ENCODE measurements at regions not wholly inside any gene's neighbourhood (a gene's known extent, or its start where the extent isn't known, plus 50 kb on each side); places are given as distances from the start of the nearest gene placed in this dataset.
A peak's percentile ranks its signal among the peaks of the same experiment; 100 is the strongest.

GRCh38 chr22:36088292-36088691 is 59.7 kb upstream of the RBFOX2 start:
- H3K23ac ChIP-seq (ENCODE audit: low read length): no peak overlapping the region
- no peaks in the 10 kb centered on the region for H3K27me3 ChIP-seq (ENCODE audit: insufficient read depth, low read length, poor library complexity)
- H2BK5ac ChIP-seq (ENCODE audit: low read length): no peak overlapping the region
- no peak overlapping the region for H3K18ac ChIP-seq (ENCODE audit: low read length)
- no peaks in the 10 kb centered on the region for H3K36me3 ChIP-seq (ENCODE audit: control insufficient read depth, insufficient read depth, low read length)
- no peaks in the 10 kb centered on the region for H3K4me1 ChIP-seq (ENCODE audit: control insufficient read depth, low read depth, low read length)
- WGBS (ENCODE audit: extremely low coverage, insufficient coverage, low lambda C conversion rate): no CpG with 5 or more reads among the region's 6 CpGs
- no peak overlapping the region for H2AK5ac ChIP-seq (ENCODE audit: low read length)
- H4K5ac ChIP-seq (ENCODE audit: low read length): no peak overlapping the region
- no peak overlapping the region for H3K9ac ChIP-seq (ENCODE audit: low read length)
- no peak overlapping the region for H4K8ac ChIP-seq (ENCODE audit: low read depth, low read length)
- DNase-seq: no peak
- no peak overlapping the region for H3K4me2 ChIP-seq (ENCODE audit: low read length)
- H3K56ac ChIP-seq (ENCODE audit: low read length): no peak overlapping the region
- no peak overlapping the region for H3K27ac ChIP-seq (ENCODE audit: low read depth, low read length)
- H2BK15ac ChIP-seq (replicated peaks; ENCODE audit: low read depth): no peak overlapping the region
- H3K79me1 ChIP-seq (ENCODE audit: low read length): no peaks in the 10 kb centered on the region
- H3K4me3 ChIP-seq (ENCODE audit: low read length): no peak overlapping the region
- no peak overlapping the region for H3K4ac ChIP-seq (ENCODE audit: low read depth, low read length)
- no peak overlapping the region for H2BK120ac ChIP-seq (ENCODE audit: low read depth, low read length)
- no peaks in the 10 kb centered on the region for H3K79me2 ChIP-seq (ENCODE audit: control insufficient read depth, insufficient read depth, low read length)

GRCh38 chr22:36087784-36088183 is 59.2 kb upstream of the RBFOX2 start:
- H3K4me2 ChIP-seq (ENCODE audit: low read length): no peak overlapping the region
- no peaks in the 10 kb centered on the region for H3K27me3 ChIP-seq (ENCODE audit: insufficient read depth, low read length, poor library complexity)
- H3K4ac ChIP-seq (ENCODE audit: low read depth, low read length): no peak overlapping the region
- H3K79me1 ChIP-seq (ENCODE audit: low read length): no peaks in the 10 kb centered on the region
- no peak overlapping the region for H3K18ac ChIP-seq (ENCODE audit: low read length)
- H4K5ac ChIP-seq (ENCODE audit: low read length): no peak overlapping the region
- H3K36me3 ChIP-seq (ENCODE audit: control insufficient read depth, insufficient read depth, low read length): no peaks in the 10 kb centered on the region
- no peak overlapping the region for H2BK120ac ChIP-seq (ENCODE audit: low read depth, low read length)
- no peak overlapping the region for H2BK5ac ChIP-seq (ENCODE audit: low read length)
- no peaks in the 10 kb centered on the region for H3K4me1 ChIP-seq (ENCODE audit: control insufficient read depth, low read depth, low read length)
- no peak overlapping the region for H4K8ac ChIP-seq (ENCODE audit: low read depth, low read length)
- H3K79me2 ChIP-seq (ENCODE audit: control insufficient read depth, insufficient read depth, low read length): no peaks in the 10 kb centered on the region
- H3K9ac ChIP-seq (ENCODE audit: low read length): no peak overlapping the region
- H2BK15ac ChIP-seq (replicated peaks; ENCODE audit: low read depth): no peak overlapping the region
- DNase-seq: no peak
- no peak overlapping the region for H3K56ac ChIP-seq (ENCODE audit: low read length)
- H2AK5ac ChIP-seq (ENCODE audit: low read length): no peak overlapping the region
- no peak overlapping the region for H3K27ac ChIP-seq (ENCODE audit: low read depth, low read length)
- no peak overlapping the region for H3K23ac ChIP-seq (ENCODE audit: low read length)
- no CpG with 5 or more reads among the region's 5 CpGs for WGBS (ENCODE audit: extremely low coverage, insufficient coverage, low lambda C conversion rate)
- H3K4me3 ChIP-seq (ENCODE audit: low read length): no peak overlapping the region

- WGBS (ENCODE audit: extremely low coverage, insufficient coverage, low lambda C conversion rate): no CpG with 5 or more reads among the region's 13 CpGs
- no peaks in the 10 kb centered on the region for H3K27me3 ChIP-seq (ENCODE audit: insufficient read depth, low read length, poor library complexity)
- H3K4ac ChIP-seq (ENCODE audit: low read depth, low read length): no peak overlapping the region
- no peak overlapping the region for H2BK5ac ChIP-seq (ENCODE audit: low read length)
- H3K79me2 ChIP-seq (ENCODE audit: control insufficient read depth, insufficient read depth, low read length): no peaks in the 10 kb centered on the region
- H3K36me3 ChIP-seq (ENCODE audit: control insufficient read depth, insufficient read depth, low read length): no peaks in the 10 kb centered on the region
- no peak overlapping the region for H3K4me3 ChIP-seq (ENCODE audit: low read length)
- H3K9ac ChIP-seq (ENCODE audit: low read length): no peak overlapping the region
- H3K79me1 ChIP-seq (ENCODE audit: low read length): no peaks in the 10 kb centered on the region
- no peak overlapping the region for H3K18ac ChIP-seq (ENCODE audit: low read length)
- H2BK15ac ChIP-seq (replicated peaks; ENCODE audit: low read depth): no peak overlapping the region
- no peak overlapping the region for H2AK5ac ChIP-seq (ENCODE audit: low read length)
- no peak overlapping the region for H3K23ac ChIP-seq (ENCODE audit: low read length)
- no peak overlapping the region for H3K27ac ChIP-seq (ENCODE audit: low read depth, low read length)
- H3K56ac ChIP-seq (ENCODE audit: low read length): no peak overlapping the region
- H4K8ac ChIP-seq (ENCODE audit: low read depth, low read length): no peak overlapping the region
- H3K4me1 ChIP-seq (ENCODE audit: control insufficient read depth, low read depth, low read length): no peaks in the 10 kb centered on the region
- DNase-seq: no peak
- H4K5ac ChIP-seq (ENCODE audit: low read length): no peak overlapping the region
- H2BK120ac ChIP-seq (ENCODE audit: low read depth, low read length): no peak overlapping the region
- no peak overlapping the region for H3K4me2 ChIP-seq (ENCODE audit: low read length)
Measured at GRCh38 chr22:36086629-36087254, 58.1 kb upstream of the RBFOX2 start.

GRCh38 chr22:36086170-36086490 is 57.5 kb upstream of the RBFOX2 start:
- Histone ChIP-seq H2AK5ac (ENCODE audit: low read length) (no peak overlapping the region), H3K4ac (ENCODE audit: low read depth, low read length) (no peak overlapping the region), H3K18ac (ENCODE audit: low read length) (no peak overlapping the region), H3K79me1 (ENCODE audit: low read length) (no peaks in the 10 kb centered on the region), H2BK120ac (ENCODE audit: low read depth, low read length) (no peak overlapping the region), H3K79me2 (ENCODE audit: control insufficient read depth, insufficient read depth, low read length) (no peaks in the 10 kb centered on the region), H3K36me3 (ENCODE audit: control insufficient read depth, insufficient read depth, low read length) (no peaks in the 10 kb centered on the region), H3K4me3 (ENCODE audit: low read length) (no peak overlapping the region), H2BK5ac (ENCODE audit: low read length) (no peak overlapping the region), H3K27ac (ENCODE audit: low read depth, low read length) (no peak overlapping the region), H2BK15ac (replicated peaks; ENCODE audit: low read depth) (no peak overlapping the region), H3K4me2 (ENCODE audit: low read length) (no peak overlapping the region), H3K9ac (ENCODE audit: low read length) (no peak overlapping the region), H4K5ac (ENCODE audit: low read length) (no peak overlapping the region), H3K4me1 (ENCODE audit: control insufficient read depth, low read depth, low read length) (no peaks in the 10 kb centered on the region), H4K8ac (ENCODE audit: low read depth, low read length) (no peak overlapping the region), H3K56ac (ENCODE audit: low read length) (no peak overlapping the region), H3K23ac (ENCODE audit: low read length) (no peak overlapping the region), H3K27me3 (ENCODE audit: insufficient read depth, low read length, poor library complexity) (no peaks in the 10 kb centered on the region)
- no CpG with 5 or more reads among the region's 6 CpGs for WGBS (ENCODE audit: extremely low coverage, insufficient coverage, low lambda C conversion rate)
- peak; percentile 85 for DNase-seq

- H3K4ac ChIP-seq (ENCODE audit: low read depth, low read length): no peak overlapping the region
- no peak overlapping the region for H2BK120ac ChIP-seq (ENCODE audit: low read depth, low read length)
- no peaks in the 10 kb centered on the region for H3K79me1 ChIP-seq (ENCODE audit: low read length)
- H2BK15ac ChIP-seq (replicated peaks; ENCODE audit: low read depth): no peak overlapping the region
- no peak overlapping the region for H3K56ac ChIP-seq (ENCODE audit: low read length)
- H3K36me3 ChIP-seq (ENCODE audit: control insufficient read depth, insufficient read depth, low read length): no peaks in the 10 kb centered on the region
- no peak overlapping the region for H3K18ac ChIP-seq (ENCODE audit: low read length)
- H3K23ac ChIP-seq (ENCODE audit: low read length): no peak overlapping the region
- no peak overlapping the region for H3K4me2 ChIP-seq (ENCODE audit: low read length)
- no peaks in the 10 kb centered on the region for H3K27me3 ChIP-seq (ENCODE audit: insufficient read depth, low read length, poor library complexity)
- H2AK5ac ChIP-seq (ENCODE audit: low read length): no peak overlapping the region
- no CpG with 5 or more reads among the region's 15 CpGs for WGBS (ENCODE audit: extremely low coverage, insufficient coverage, low lambda C conversion rate)
- no peak overlapping the region for H3K9ac ChIP-seq (ENCODE audit: low read length)
- no peak for DNase-seq
- H4K5ac ChIP-seq (ENCODE audit: low read length): no peak overlapping the region
- H4K8ac ChIP-seq (ENCODE audit: low read depth, low read length): no peak overlapping the region
- no peak overlapping the region for H3K27ac ChIP-seq (ENCODE audit: low read depth, low read length)
- H3K79me2 ChIP-seq (ENCODE audit: control insufficient read depth, insufficient read depth, low read length): no peaks in the 10 kb centered on the region
- H3K4me3 ChIP-seq (ENCODE audit: low read length): no peak overlapping the region
- H2BK5ac ChIP-seq (ENCODE audit: low read length): no peak overlapping the region
- H3K4me1 ChIP-seq (ENCODE audit: control insufficient read depth, low read depth, low read length): no peaks in the 10 kb centered on the region
Measured at GRCh38 chr22:36085476-36086169, 57.0 kb upstream of the RBFOX2 start.

GRCh38 chr22:36084717-36085116 is 56.1 kb upstream of the RBFOX2 start:
- H3K4me1 ChIP-seq (ENCODE audit: control insufficient read depth, low read depth, low read length): no peaks in the 10 kb centered on the region
- H3K27ac ChIP-seq (ENCODE audit: low read depth, low read length): no peak overlapping the region
- H3K79me1 ChIP-seq (ENCODE audit: low read length): no peaks in the 10 kb centered on the region
- no peak overlapping the region for H3K18ac ChIP-seq (ENCODE audit: low read length)
- H4K8ac ChIP-seq (ENCODE audit: low read depth, low read length): no peak overlapping the region
- no peak overlapping the region for H3K4me2 ChIP-seq (ENCODE audit: low read length)
- no peak overlapping the region for H3K23ac ChIP-seq (ENCODE audit: low read length)
- H2BK120ac ChIP-seq (ENCODE audit: low read depth, low read length): no peak overlapping the region
- no peak for DNase-seq
- WGBS (ENCODE audit: extremely low coverage, insufficient coverage, low lambda C conversion rate): no CpG with 5 or more reads among the region's 5 CpGs
- no peaks in the 10 kb centered on the region for H3K27me3 ChIP-seq (ENCODE audit: insufficient read depth, low read length, poor library complexity)
- no peak overlapping the region for H2AK5ac ChIP-seq (ENCODE audit: low read length)
- H3K4me3 ChIP-seq (ENCODE audit: low read length): no peak overlapping the region
- no peak overlapping the region for H2BK5ac ChIP-seq (ENCODE audit: low read length)
- H4K5ac ChIP-seq (ENCODE audit: low read length): no peak overlapping the region
- H3K36me3 ChIP-seq (ENCODE audit: control insufficient read depth, insufficient read depth, low read length): no peaks in the 10 kb centered on the region
- no peaks in the 10 kb centered on the region for H3K79me2 ChIP-seq (ENCODE audit: control insufficient read depth, insufficient read depth, low read length)
- H2BK15ac ChIP-seq (replicated peaks; ENCODE audit: low read depth): no peak overlapping the region
- no peak overlapping the region for H3K4ac ChIP-seq (ENCODE audit: low read depth, low read length)
- no peak overlapping the region for H3K9ac ChIP-seq (ENCODE audit: low read length)
- no peak overlapping the region for H3K56ac ChIP-seq (ENCODE audit: low read length)

Data from mesendoderm (in vitro differentiated cells).